ENCODE measurements at regions not wholly inside any gene's neighbourhood (a gene's known extent, or its start where the extent isn't known, plus 50 kb on each side); places are given as distances from the start of the nearest gene placed in this dataset.

DNA sequence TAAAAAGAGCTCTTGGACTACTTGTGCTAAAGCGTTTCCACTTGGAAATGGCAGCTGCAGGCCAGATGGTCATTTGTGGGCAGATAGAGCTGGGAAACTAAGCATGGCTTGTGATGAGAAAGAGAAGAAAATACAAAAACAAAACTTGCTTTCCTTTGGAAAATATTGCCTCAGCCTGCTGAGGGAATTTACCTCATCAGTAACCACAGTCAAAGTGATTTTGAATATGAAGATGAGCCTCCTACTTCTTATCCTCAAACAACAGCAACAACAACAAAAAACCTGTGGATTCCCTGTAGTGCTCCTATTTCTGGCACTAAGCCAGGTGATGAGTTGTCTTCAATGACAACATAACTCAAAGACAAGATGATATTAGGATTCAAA is 62.7 kb upstream of the FIBIN start:
- in situ Hi-C loops (cut with MboI) (no loop called here), intact Hi-C loops (cut with micrococcal nuclease; ENCODE audit: unreplicated experiment) (no loop called here)
- TF ChIP-seq STAT1 (conservative IDR thresholded peaks at IDR 0.05) (no peak), GATAD2B (conservative IDR thresholded peaks at IDR 0.05; ENCODE audit: low read depth) (no peak), HCFC1 (IDR thresholded peaks at IDR 0.05; ENCODE audit: low read length) (no peak), CHD4 (IDR thresholded peaks at IDR 0.05) (no peak), NFYB (IDR thresholded peaks at IDR 0.05; ENCODE audit: insufficient read depth, low read depth, low read length) (no peak), RAD21 (IDR thresholded peaks at IDR 0.05; ENCODE audit: insufficient read depth, low read depth, low read length) (no peak), RELB (IDR thresholded peaks at IDR 0.05; ENCODE audit: low read depth) (no peak), DPF2 (IDR thresholded peaks at IDR 0.05) (no peak)
- no peaks in the 10 kb centered on the region for H3K9me3 ChIP-seq (replicated peaks; ENCODE audit: control insufficient read depth, insufficient read depth, low read length)
- RAD21 ChIA-PET (ENCODE audit: unreplicated experiment): no interaction called here
- no peaks in the 10 kb centered on the region for H3K36me3 ChIP-seq (ENCODE audit: control insufficient read depth in 2 of 2, insufficient read depth in 2 of 2, low read length in 1 of 2)
- no peak overlapping the region for H3K4me2 ChIP-seq (ENCODE audit: control insufficient read depth, insufficient read depth)
- H3K79me2 ChIP-seq (ENCODE audit: control insufficient read depth, insufficient read depth, low read length): no peaks in the 10 kb centered on the region
- H4K20me1 ChIP-seq (ENCODE audit: control insufficient read depth, insufficient read depth): no peaks in the 10 kb centered on the region
- H3K27me3 ChIP-seq (replicated peaks in 1 of 2; ENCODE audit: control insufficient read depth in 2 of 2, insufficient read depth in 2 of 2, low read length in 1 of 2): no peaks in the 10 kb centered on the region
- no peak overlapping the region for H3K4me3 ChIP-seq
- no peak overlapping the region for H3K27ac ChIP-seq (ENCODE audit: control insufficient read depth, insufficient read depth)
- POLR2A ChIA-PET: no interaction called here
- FAIRE-seq (no peak), ATAC-seq (no peak), DNase-seq (ENCODE audit: low read depth, low spot score) (no peak)
- no peaks in the 10 kb centered on the region for H3K4me1 ChIP-seq (ENCODE audit: control insufficient read depth, insufficient read depth, low read length)
- no peak overlapping the region for H3K9ac ChIP-seq (ENCODE audit: control insufficient read depth, insufficient read depth, low read length)
- 0% methylated on average over 1 of the region's 1 CpG for WGBS (ENCODE audit: insufficient coverage, insufficient replicate concordance, low lambda C conversion rate, missing lambda C conversion rate)
- CTCF ChIA-PET: no interaction called here
- H2AFZ ChIP-seq (ENCODE audit: control insufficient read depth, low read depth, low read length): no peak overlapping the region
- SMC1A ChIA-PET (ENCODE audit: uncharacterized antibody, unreplicated experiment): interaction anchor here (0.8 kb wide), 1 partner anchor 157 kb away, joined by 3 read pairs; no protein-coding TSS in a partner anchor
- BruUV-seq (replicated peaks): no TSS peak

DNA sequence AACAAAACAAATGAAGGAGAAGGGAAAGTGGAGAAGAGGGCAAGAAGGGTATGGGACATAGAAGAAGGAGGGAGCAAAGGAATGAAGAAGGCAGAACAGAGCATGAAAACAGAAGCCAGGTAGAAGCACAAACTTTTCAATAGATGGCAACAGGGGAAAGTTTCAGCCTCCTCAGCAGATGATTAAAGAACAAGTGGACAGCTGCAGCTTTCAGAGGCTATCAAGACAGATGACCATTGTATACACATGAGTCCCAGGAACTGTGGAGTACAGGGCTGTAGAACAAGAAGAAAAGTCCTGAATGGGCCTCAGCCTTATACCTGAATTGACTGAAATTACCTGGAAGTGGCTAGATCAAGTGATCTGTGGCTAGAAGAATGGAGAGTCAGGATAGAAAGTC is 62.0 kb upstream of the FIBIN start:
- POLR2A ChIA-PET: no interaction called here
- no peak for TF ChIP-seq ZBTB33 (IDR thresholded peaks at IDR 0.05)
- TF ChIP-seq, protein P1, sequence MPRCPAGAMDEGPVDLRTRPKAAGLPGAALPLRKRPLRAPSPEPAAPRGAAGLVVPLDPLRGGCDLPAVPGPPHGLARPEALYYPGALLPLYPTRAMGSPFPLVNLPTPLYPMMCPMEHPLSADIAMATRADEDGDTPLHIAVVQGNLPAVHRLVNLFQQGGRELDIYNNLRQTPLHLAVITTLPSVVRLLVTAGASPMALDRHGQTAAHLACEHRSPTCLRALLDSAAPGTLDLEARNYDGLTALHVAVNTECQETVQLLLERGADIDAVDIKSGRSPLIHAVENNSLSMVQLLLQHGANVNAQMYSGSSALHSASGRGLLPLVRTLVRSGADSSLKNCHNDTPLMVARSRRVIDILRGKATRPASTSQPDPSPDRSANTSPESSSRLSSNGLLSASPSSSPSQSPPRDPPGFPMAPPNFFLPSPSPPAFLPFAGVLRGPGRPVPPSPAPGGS (IDR thresholded peaks at IDR 0.05; ENCODE audit: borderline replicate concordance, insufficient read depth, low read depth, low read length, poor library complexity, severe bottlenecking): no peak
- no peak for TF ChIP-seq SMC3 (IDR thresholded peaks at IDR 0.05; ENCODE audit: borderline replicate concordance, low read length)

More for the DNA sequence above, 62.0 kb upstream of the FIBIN start:
- no peaks in the 10 kb centered on the region for H4K20me1 ChIP-seq (ENCODE audit: control insufficient read depth, insufficient read depth)
- no peaks in the 10 kb centered on the region for H3K36me3 ChIP-seq (ENCODE audit: control insufficient read depth in 2 of 2, insufficient read depth in 2 of 2, low read length in 1 of 2)
- no peak overlapping the region for H3K4me3 ChIP-seq
- ChIA-PET RAD21 (ENCODE audit: unreplicated experiment) (no interaction called here), CTCF (no interaction called here), SMC1A (ENCODE audit: uncharacterized antibody, unreplicated experiment) (no interaction called here)
- intact Hi-C loops (cut with micrococcal nuclease; ENCODE audit: unreplicated experiment): no loop called here
- no peak for FAIRE-seq
- no peaks in the 10 kb centered on the region for H3K4me1 ChIP-seq (ENCODE audit: control insufficient read depth, insufficient read depth, low read length)
- no peak overlapping the region for H3K9ac ChIP-seq (ENCODE audit: control insufficient read depth, insufficient read depth, low read length)
- BruUV-seq (replicated peaks): no TSS peak
- H3K4me2 ChIP-seq (ENCODE audit: control insufficient read depth, insufficient read depth): no peak overlapping the region
- in situ Hi-C loops (cut with MboI): no loop called here
- no peak for ATAC-seq
- no peaks in the 10 kb centered on the region for H3K79me2 ChIP-seq (ENCODE audit: control insufficient read depth, insufficient read depth, low read length)
- H3K27ac ChIP-seq (ENCODE audit: control insufficient read depth, insufficient read depth): no peak overlapping the region
- no peaks in the 10 kb centered on the region for H3K27me3 ChIP-seq (replicated peaks in 1 of 2; ENCODE audit: control insufficient read depth in 2 of 2, insufficient read depth in 2 of 2, low read length in 1 of 2)
- H3K9me3 ChIP-seq (replicated peaks; ENCODE audit: control insufficient read depth, insufficient read depth, low read length): no peaks in the 10 kb centered on the region
- no peak overlapping the region for H2AFZ ChIP-seq (ENCODE audit: control insufficient read depth, low read depth, low read length)
- DNase-seq (ENCODE audit: low read depth, low spot score): no peak

All from GM12878 (cell line).